ENCODE measurements at regions not wholly inside any gene's neighbourhood (a gene's known extent, or its start where the extent isn't known, plus 50 kb on each side); places are given as distances from the start of the nearest gene placed in this dataset.

DNA sequence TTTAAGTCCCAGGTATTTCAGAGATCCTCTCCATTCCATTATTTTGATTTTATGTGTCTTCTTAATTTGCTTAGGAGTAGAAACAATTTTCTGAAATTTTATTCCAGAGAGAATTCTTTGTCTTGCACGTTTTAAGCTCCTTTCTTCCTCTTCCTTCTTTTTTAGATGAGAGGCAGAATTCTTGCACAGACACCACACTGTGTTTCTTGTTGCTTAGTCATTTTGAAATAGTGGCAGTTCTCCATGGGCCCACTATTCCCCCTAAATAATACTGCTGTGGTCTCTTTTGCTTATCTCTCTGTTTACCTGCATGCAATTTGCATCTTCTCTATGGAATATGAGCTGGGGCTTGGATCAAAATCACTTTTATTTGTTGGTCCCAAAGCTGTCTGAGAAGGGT is 54.3 kb upstream of the WAC start:
- TF ChIP-seq, protein P1, sequence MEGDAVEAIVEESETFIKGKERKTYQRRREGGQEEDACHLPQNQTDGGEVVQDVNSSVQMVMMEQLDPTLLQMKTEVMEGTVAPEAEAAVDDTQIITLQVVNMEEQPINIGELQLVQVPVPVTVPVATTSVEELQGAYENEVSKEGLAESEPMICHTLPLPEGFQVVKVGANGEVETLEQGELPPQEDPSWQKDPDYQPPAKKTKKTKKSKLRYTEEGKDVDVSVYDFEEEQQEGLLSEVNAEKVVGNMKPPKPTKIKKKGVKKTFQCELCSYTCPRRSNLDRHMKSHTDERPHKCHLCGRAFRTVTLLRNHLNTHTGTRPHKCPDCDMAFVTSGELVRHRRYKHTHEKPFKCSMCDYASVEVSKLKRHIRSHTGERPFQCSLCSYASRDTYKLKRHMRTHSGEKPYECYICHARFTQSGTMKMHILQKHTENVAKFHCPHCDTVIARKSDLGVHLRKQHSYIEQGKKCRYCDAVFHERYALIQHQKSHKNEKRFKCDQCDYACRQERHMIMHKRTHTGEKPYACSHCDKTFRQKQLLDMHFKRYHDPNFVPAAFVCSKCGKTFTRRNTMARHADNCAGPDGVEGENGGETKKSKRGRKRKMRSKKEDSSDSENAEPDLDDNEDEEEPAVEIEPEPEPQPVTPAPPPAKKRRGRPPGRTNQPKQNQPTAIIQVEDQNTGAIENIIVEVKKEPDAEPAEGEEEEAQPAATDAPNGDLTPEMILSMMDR (IDR thresholded peaks at IDR 0.05) = no peak
- no peak for TF ChIP-seq POLR2A (IDR thresholded peaks at IDR 0.05)
